PC-3 (cell line): ENCODE measurements at regions not wholly inside any gene's neighbourhood (a gene's known extent, or its start where the extent isn't known, plus 50 kb on each side); places are given as distances from the start of the nearest gene placed in this dataset.

Experiments
- EZH2 ChIP-seq: fragments of 300-600 bp; sonication (generic); IDR thresholded peaks from one replicate; pipeline ENCODE4 v1.6.1; 2017; ENCODE audit warnings: antibody characterized with exemption, mild to moderate bottlenecking, low read length; ENCODE audit not compliant: unreplicated experiment
- TF ChIP-seq, protein P1 (sequence below): fragments of 300-600 bp; sonication (generic); conservative IDR thresholded peaks from 2 replicates; pipeline ENCODE4 v1.5.1; 2017; ENCODE audit warnings: antibody characterized with exemption, low read depth, mild to moderate bottlenecking, low read length

DNA sequence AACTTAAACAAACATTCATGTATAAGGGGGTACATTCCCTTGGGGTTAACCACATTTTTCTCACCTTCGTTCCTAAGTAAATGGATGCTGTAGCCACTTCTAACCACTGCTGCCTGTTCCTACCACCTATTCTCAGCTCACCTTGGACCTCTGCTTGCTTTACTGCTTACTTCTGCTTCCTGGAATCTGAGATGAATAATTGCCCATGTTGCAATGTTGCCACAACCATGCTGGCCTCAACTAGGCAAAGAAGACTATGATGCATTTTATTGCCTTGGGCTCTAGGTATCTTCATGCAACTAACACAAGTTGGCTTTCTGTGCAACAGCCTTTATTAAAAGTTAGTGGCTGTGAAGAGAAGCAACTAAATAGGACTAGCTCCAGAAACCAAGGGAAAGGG is 106.3 kb upstream of the TCF4 start:
- TF ChIP-seq, protein P1, sequence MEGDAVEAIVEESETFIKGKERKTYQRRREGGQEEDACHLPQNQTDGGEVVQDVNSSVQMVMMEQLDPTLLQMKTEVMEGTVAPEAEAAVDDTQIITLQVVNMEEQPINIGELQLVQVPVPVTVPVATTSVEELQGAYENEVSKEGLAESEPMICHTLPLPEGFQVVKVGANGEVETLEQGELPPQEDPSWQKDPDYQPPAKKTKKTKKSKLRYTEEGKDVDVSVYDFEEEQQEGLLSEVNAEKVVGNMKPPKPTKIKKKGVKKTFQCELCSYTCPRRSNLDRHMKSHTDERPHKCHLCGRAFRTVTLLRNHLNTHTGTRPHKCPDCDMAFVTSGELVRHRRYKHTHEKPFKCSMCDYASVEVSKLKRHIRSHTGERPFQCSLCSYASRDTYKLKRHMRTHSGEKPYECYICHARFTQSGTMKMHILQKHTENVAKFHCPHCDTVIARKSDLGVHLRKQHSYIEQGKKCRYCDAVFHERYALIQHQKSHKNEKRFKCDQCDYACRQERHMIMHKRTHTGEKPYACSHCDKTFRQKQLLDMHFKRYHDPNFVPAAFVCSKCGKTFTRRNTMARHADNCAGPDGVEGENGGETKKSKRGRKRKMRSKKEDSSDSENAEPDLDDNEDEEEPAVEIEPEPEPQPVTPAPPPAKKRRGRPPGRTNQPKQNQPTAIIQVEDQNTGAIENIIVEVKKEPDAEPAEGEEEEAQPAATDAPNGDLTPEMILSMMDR = no peak
- no peak for TF ChIP-seq EZH2
